ENCODE measurements at regions not wholly inside any gene's neighbourhood (a gene's known extent, or its start where the extent isn't known, plus 50 kb on each side); places are given as distances from the start of the nearest gene placed in this dataset.

GRCh38 chr10:85445702-85446101, 920.9 kb downstream of the GRID1 start:
- DNase-seq (ENCODE audit: low spot score): no peak
- no peak for TF ChIP-seq CTCF (IDR thresholded peaks at IDR 0.05)
- ATAC-seq (ENCODE audit: low FRiP score): no peak

DNA sequence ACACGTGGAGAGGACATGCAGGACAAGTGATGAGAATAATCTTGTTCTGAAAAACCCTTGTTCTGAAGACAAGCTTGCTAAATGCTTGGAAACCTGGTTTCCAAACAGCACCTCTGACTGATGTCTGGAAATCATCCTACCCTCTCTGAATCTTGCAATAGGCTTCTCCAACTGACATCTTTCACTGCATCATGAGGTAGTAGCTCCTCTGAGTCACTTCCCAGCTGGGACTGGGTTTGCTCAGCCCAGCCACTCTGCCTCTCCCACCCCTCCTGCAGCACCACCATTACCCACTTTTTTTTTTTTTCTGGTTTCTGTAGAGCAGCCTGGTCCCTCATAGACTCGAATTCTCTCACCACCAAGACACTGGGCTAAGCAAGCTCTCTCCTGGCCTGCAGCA, 919.8 kb downstream of the GRID1 start:
- no peak for DNase-seq (ENCODE audit: low spot score)
- no peak for ATAC-seq (ENCODE audit: low FRiP score)
- TF ChIP-seq CTCF (IDR thresholded peaks at IDR 0.05): no peak

- no peak for ATAC-seq (ENCODE audit: low FRiP score)
- TF ChIP-seq CTCF (IDR thresholded peaks at IDR 0.05): no peak
- no peak for DNase-seq (ENCODE audit: low spot score)
These were observed 918.9 kb downstream of the GRID1 start for GRCh38 chr10:85447690-85448089.

GRCh38 chr10:85448716-85449115, 917.9 kb downstream of the GRID1 start:
- no peak for TF ChIP-seq CTCF (IDR thresholded peaks at IDR 0.05)
- ATAC-seq (ENCODE audit: low FRiP score): no peak
- no peak for DNase-seq (ENCODE audit: low spot score)

GRCh38 chr10:85454386-85454785, 912.2 kb downstream of the GRID1 start:
- no peak for TF ChIP-seq CTCF (IDR thresholded peaks at IDR 0.05)
- ATAC-seq (ENCODE audit: low FRiP score) (no peak), DNase-seq (ENCODE audit: low spot score) (no peak)

DNA sequence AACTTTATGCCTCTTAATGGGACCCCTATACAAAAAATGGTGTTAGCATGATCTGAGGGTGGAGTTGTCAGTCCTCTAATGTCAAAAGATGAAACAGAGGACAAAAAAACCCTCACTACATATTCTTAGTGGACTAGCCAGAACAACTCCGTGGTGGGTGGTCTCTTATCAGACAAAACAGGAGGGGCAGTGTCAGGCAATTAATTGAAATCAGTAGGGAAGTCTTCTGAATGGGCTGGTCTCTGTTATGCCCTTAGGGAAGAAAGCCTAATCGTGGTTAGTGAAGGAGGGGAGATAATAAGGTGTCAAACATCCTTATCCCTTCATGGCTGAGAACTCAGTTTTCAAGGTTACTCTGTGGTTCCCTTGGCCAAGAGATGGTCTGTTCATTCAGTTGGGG, 909.4 kb downstream of the GRID1 start:
- ATAC-seq (ENCODE audit: low FRiP score): no peak
- no peak for TF ChIP-seq CTCF (IDR thresholded peaks at IDR 0.05)
- DNase-seq (ENCODE audit: low spot score): no peak

GRCh38 chr10:85458324-85458723, 908.3 kb downstream of the GRID1 start:
- ATAC-seq (ENCODE audit: low FRiP score) (no peak), DNase-seq (ENCODE audit: low spot score) (no peak)
- TF ChIP-seq CTCF (IDR thresholded peaks at IDR 0.05): no peak
